ENCODE measurements at regions not wholly inside any gene's neighbourhood (a gene's known extent, or its start where the extent isn't known, plus 50 kb on each side); places are given as distances from the start of the nearest gene placed in this dataset.

DNA sequence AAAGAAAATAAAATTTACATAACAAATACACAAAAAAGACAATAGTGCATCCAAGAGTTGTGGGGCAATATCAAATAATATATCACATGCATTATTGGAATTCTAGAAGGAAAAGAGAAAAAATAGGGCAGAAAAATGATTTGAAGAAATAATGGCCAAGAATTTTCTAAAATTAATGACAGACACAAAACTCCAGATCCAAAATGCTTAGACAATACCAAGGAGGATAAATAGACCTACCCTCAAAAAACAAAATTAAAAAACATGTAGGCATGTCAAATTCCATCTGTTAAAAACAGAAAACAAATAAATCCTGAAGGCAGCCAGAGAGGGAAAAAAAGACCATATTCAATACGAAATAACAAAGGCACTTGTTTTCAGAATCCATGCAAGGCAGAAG lies 191.5 kb upstream of the ZNF536 start (continued):
- TF ChIP-seq EP300 (IDR thresholded peaks at IDR 0.05; ENCODE audit: borderline replicate concordance in 1 of 2, control insufficient read depth in 1 of 2, low read depth in 2 of 2, low read length in 2 of 2) = no peak
- TF ChIP-seq BRCA1 (IDR thresholded peaks at IDR 0.05; ENCODE audit: low read depth, low read length) = no peak
- no peak for TF ChIP-seq ZSCAN29 (IDR thresholded peaks at IDR 0.05)
- no peak for TF ChIP-seq HDAC2 (IDR thresholded peaks at IDR 0.05)
- TF ChIP-seq ZNF384 (IDR thresholded peaks at IDR 0.05; ENCODE audit: borderline replicate concordance, low read depth, low read length) = no peak

DNA sequence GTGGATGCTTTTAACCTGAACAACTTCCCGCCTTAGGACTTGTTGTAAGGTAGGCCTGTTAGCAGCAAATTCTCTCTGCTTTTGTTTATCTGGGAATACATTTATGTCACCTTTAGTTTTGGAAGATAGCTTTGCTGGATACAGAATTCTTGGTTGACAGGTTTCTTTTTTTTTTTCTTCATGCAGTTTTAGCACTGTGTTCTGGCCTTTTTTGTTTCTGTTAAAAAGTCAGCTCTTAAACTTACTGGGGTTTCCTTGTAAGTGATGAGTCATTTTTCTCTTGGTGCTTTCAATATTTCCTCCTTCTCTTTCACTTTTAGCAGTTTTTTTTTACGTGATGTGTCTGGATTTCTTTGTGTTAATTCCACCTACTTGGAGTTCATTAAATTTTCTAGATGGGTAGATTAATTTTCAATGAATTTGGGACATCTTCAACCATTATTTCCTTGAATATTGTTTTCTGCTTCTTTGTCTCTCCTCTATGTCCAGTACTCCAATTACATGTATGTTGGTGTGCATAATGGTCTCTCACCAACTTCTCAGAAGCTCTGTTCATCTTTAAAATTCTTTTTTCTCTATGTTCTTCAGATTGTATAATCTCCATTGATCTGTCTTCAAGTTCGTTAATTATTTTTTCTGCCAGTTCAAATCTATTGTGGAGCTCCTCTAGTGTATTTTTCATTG lies 188.2 kb upstream of the ZNF536 start:
- no peak overlapping the region for H3K4me3 ChIP-seq
- H4K20me1 ChIP-seq (ENCODE audit: control insufficient read depth, insufficient read depth) = no peaks in the 10 kb centered on the region
- no peak overlapping the region for H2AFZ ChIP-seq (ENCODE audit: control insufficient read depth, low read depth, low read length)
- FAIRE-seq (no peak), ATAC-seq (no peak), DNase-seq (ENCODE audit: low read depth, low spot score) (no peak)
- SMC1A ChIA-PET (ENCODE audit: uncharacterized antibody, unreplicated experiment) = no interaction called here
- in situ Hi-C loops (cut with MboI) = no loop called here
- H3K9ac ChIP-seq (ENCODE audit: control insufficient read depth, insufficient read depth, low read length) = no peak overlapping the region
- H3K36me3 ChIP-seq (ENCODE audit: control insufficient read depth in 2 of 2, insufficient read depth in 2 of 2, low read length in 1 of 2) = no peaks in the 10 kb centered on the region
- RAD21 ChIA-PET (ENCODE audit: unreplicated experiment) = no interaction called here
- BruUV-seq (replicated peaks) = no TSS peak
- no peaks in the 10 kb centered on the region for H3K9me3 ChIP-seq (replicated peaks; ENCODE audit: control insufficient read depth, insufficient read depth, low read length)
- H3K27ac ChIP-seq (ENCODE audit: control insufficient read depth, insufficient read depth) = no peak overlapping the region
- CTCF ChIA-PET = no interaction called here
- intact Hi-C loops (cut with micrococcal nuclease; ENCODE audit: unreplicated experiment) = no loop called here
- no peaks in the 10 kb centered on the region for H3K79me2 ChIP-seq (ENCODE audit: control insufficient read depth, insufficient read depth, low read length)
- TF ChIP-seq YY1 (IDR thresholded peaks at IDR 0.05; ENCODE audit: low read depth, low read length) = no peak
- TF ChIP-seq IKZF1 (conservative IDR thresholded peaks at IDR 0.05) = no peak
- no peak for TF ChIP-seq KDM1A (IDR thresholded peaks at IDR 0.05; ENCODE audit: borderline replicate concordance)
- TF ChIP-seq ZSCAN29 (IDR thresholded peaks at IDR 0.05) = no peak
- TF ChIP-seq POLR2A (IDR thresholded peaks at IDR 0.05; ENCODE audit: low read depth, low read length) = no peak
- TF ChIP-seq HDAC2 (IDR thresholded peaks at IDR 0.05) = no peak
- no peak for TF ChIP-seq RFX5 (IDR thresholded peaks at IDR 0.05; ENCODE audit: low read depth, low read length)
- no peak for TF ChIP-seq NFYA (IDR thresholded peaks at IDR 0.05; ENCODE audit: borderline replicate concordance, low read depth, low read length)
- no peak for TF ChIP-seq FOXK2 (IDR thresholded peaks at IDR 0.05)
- TF ChIP-seq, protein P1, sequence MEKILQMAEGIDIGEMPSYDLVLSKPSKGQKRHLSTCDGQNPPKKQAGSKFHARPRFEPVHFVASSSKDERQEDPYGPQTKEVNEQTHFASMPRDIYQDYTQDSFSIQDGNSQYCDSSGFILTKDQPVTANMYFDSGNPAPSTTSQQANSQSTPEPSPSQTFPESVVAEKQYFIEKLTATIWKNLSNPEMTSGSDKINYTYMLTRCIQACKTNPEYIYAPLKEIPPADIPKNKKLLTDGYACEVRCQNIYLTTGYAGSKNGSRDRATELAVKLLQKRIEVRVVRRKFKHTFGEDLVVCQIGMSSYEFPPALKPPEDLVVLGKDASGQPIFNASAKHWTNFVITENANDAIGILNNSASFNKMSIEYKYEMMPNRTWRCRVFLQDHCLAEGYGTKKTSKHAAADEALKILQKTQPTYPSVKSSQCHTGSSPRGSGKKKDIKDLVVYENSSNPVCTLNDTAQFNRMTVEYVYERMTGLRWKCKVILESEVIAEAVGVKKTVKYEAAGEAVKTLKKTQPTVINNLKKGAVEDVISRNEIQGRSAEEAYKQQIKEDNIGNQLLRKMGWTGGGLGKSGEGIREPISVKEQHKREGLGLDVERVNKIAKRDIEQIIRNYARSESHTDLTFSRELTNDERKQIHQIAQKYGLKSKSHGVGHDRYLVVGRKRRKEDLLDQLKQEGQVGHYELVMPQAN (conservative IDR thresholded peaks at IDR 0.05) = no peak
- no peak for TF ChIP-seq KAT2A (conservative IDR thresholded peaks at IDR 0.05; ENCODE audit: control insufficient read depth, low read depth, low read length)
- no peak for TF ChIP-seq YBX1 (IDR thresholded peaks at IDR 0.05)
- TF ChIP-seq ASH2L (IDR thresholded peaks at IDR 0.05; ENCODE audit: borderline replicate concordance, low read depth) = no peak
- TF ChIP-seq TARDBP (IDR thresholded peaks at IDR 0.05; ENCODE audit: borderline replicate concordance) = no peak
- no peak for TF ChIP-seq ZBTB11 (CRISPR knock-in tag; IDR thresholded peaks at IDR 0.05)
- no peak for TF ChIP-seq ZNF384 (IDR thresholded peaks at IDR 0.05; ENCODE audit: borderline replicate concordance, low read depth, low read length)
- H3K4me1 ChIP-seq (ENCODE audit: control insufficient read depth, insufficient read depth, low read length) = no peaks in the 10 kb centered on the region
- no peaks in the 10 kb centered on the region for H3K27me3 ChIP-seq (replicated peaks in 1 of 2; ENCODE audit: control insufficient read depth in 2 of 2, insufficient read depth in 2 of 2, low read length in 1 of 2)
- WGBS (ENCODE audit: insufficient coverage, insufficient replicate concordance, low lambda C conversion rate, missing lambda C conversion rate) = 13% methylated on average over 3 of the region's 3 CpGs
- no peak overlapping the region for H3K4me2 ChIP-seq (ENCODE audit: control insufficient read depth, insufficient read depth)
- POLR2A ChIA-PET = no interaction called here
